ENCODE measurements at regions not wholly inside any gene's neighbourhood (a gene's known extent, or its start where the extent isn't known, plus 50 kb on each side); places are given as distances from the start of the nearest gene placed in this dataset.
"Not testable (repeated sequence)": the region's sequence is repeated elsewhere in the genome, so short reads cannot be mapped to it uniquely, and the experiment has no call there.

DNA sequence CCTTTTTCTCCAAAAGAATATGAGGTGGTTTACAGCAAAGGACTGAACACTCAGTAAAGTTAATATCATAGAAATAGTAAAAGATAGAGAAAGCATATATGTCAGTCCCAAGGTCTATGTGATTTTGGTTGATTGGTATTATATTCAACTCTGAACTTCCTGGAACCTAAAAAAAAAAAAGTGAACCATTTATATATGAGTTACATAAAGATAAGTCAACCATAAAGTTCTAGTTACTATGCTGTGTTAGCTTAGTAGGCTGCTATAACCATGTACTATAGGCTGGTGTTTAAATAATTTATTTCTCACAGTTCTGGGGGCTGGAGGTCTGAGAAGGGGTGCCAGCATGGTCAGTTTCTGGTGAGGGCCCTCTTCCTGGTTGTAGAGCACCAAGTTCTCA, 475.6 kb downstream of the KLF12 start:
- H3K27me3 Mint-ChIP-seq: peaks cover 0 to 4% (median 0%) of the 10 kb centered on the region in 5 donors

DNA sequence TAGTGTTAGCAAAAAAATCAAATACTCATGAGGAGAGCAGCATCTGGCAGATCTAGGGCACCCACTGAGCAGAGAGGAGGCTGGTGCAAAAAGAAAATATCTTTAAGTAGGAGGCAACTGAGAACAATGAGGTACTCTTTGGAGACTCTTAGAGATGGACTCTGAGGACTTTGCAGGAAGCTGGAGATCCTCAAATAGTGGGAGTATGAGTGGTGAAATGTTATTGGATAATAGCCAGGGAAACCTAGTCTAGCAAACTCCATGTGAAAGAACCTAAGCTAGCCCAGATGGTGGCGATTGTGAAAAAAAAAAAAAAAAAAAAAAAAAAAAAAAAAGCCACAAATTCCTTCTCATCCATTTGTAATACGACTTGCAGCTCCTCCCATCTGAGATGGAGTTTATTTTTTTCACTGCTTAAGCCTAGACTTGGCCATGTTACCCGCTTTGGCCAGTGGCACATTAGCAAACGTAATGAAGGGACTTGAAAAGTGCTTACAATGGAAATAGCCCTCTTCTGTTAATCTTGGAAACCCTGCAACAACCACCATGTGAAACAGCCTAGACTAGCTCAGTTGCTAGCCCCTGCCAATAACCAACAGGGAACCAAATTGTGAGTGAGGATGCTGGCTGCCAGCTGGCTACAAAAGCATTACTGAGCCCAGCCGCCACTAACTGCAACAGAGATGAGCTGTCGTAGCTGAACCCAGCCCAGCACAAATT, 476.2 kb downstream of the KLF12 start:
- H3K36me3 ChIP-seq (ENCODE audit: control insufficient read depth in 2 of 3, insufficient read depth in 3 of 3, low read length in 3 of 3): no peaks in the 10 kb centered on the region
- POLR2A ChIA-PET: no interaction called here
- Mint-ChIP-seq H3K4me3 (no peak overlapping the region), H3K4me1 (peaks cover 0 to 5% (median 4%) of the 10 kb centered on the region in 7 donors), H3K27me3 (peaks cover 0 to 4% (median 0%) of the 10 kb centered on the region in 5 donors), H3K27ac (no peak overlapping the region), H3K9me3 (peaks cover 0 to 7% (median 0%) of the 10 kb centered on the region in 11 donors), H3K36me3 (no peaks in the 10 kb centered on the region)
- H3K4me1 ChIP-seq (ENCODE audit: control insufficient read depth in 2 of 2, insufficient read depth in 2 of 2, low read length in 2 of 2): no peaks in the 10 kb centered on the region
- ATAC-seq (no peak), DNase-seq (no peak)
- no peak overlapping the region for H3K27ac ChIP-seq (ENCODE audit: low read depth, low read length)
- H3K27me3 ChIP-seq (ENCODE audit: control insufficient read depth in 2 of 2, insufficient read depth in 2 of 2, low read length in 2 of 2): no peaks in the 10 kb centered on the region
- no peak overlapping the region for H3K4me3 ChIP-seq (ENCODE audit: low read length)
- H3K9me3 ChIP-seq (ENCODE audit: control insufficient read depth in 2 of 3, low read length in 3 of 3): no peaks in the 10 kb centered on the region
- CTCF ChIA-PET: no interaction called here
- intact Hi-C loops (cut with micrococcal nuclease): no loop called here

More for the DNA sequence above, 475.6 kb downstream of the KLF12 start:
- Histone ChIP-seq H3K4me1 (ENCODE audit: control insufficient read depth in 2 of 2, insufficient read depth in 2 of 2, low read length in 2 of 2) (no peaks in the 10 kb centered on the region), H3K9me3 (ENCODE audit: control insufficient read depth in 2 of 3, low read length in 3 of 3) (no peaks in the 10 kb centered on the region), H3K27me3 (ENCODE audit: control insufficient read depth in 2 of 2, insufficient read depth in 2 of 2, low read length in 2 of 2) (no peaks in the 10 kb centered on the region), H3K27ac (ENCODE audit: low read depth, low read length) (no peak overlapping the region), H3K36me3 (ENCODE audit: control insufficient read depth in 2 of 3, insufficient read depth in 3 of 3, low read length in 3 of 3) (no peaks in the 10 kb centered on the region), H3K4me3 (ENCODE audit: low read length) (no peak overlapping the region)
- Mint-ChIP-seq H3K4me3 (no peak overlapping the region), H3K27ac (no peak overlapping the region), H3K9me3 (peaks cover 0 to 7% (median 0%) of the 10 kb centered on the region in 11 donors), H3K36me3 (no peaks in the 10 kb centered on the region), H3K4me1 (peaks cover 0 to 5% (median 4%) of the 10 kb centered on the region in 7 donors)
- CTCF ChIA-PET: interaction anchor here (0.6 kb wide), 1 partner anchor 9 kb away, joined by 6 read pairs; no protein-coding TSS in a partner anchor
- DNase-seq (no peak), ATAC-seq (no peak)
- intact Hi-C loops (cut with micrococcal nuclease): no loop called here
- POLR2A ChIA-PET: no interaction called here

DNA sequence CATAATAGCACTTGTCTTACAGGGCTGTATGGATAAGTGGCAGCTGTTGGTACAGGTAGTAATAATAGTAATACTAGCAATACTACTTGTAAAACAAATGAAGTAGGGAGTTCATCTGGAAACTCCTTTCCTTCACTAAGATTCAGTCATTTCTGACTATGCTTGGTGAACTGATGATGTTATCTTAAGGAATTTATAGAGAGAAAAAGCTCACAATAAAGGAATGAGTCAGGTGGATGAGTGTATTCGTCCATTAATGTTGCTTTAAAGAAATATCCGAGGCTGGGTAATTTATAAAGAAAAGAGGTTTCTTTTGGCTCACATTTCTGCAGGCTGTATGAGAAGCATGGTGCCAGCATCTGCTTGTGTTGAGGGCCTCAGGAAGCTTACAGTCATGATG, 477.3 kb downstream of the KLF12 start:
- no peaks in the 10 kb centered on the region for H3K9me3 ChIP-seq (ENCODE audit: control insufficient read depth in 2 of 3, low read length in 3 of 3)
- H3K27ac ChIP-seq (ENCODE audit: low read depth, low read length): no peak overlapping the region
- no peaks in the 10 kb centered on the region for H3K27me3 ChIP-seq (ENCODE audit: control insufficient read depth in 2 of 2, insufficient read depth in 2 of 2, low read length in 2 of 2)
- no peak overlapping the region for H3K4me3 ChIP-seq (ENCODE audit: low read length)
- peaks cover 0 to 4% (median 0%) of the 10 kb centered on the region in 5 donors for H3K27me3 Mint-ChIP-seq
- peaks cover 0 to 5% (median 0%) of the 10 kb centered on the region in 11 donors for H3K9me3 Mint-ChIP-seq
- intact Hi-C loops (cut with micrococcal nuclease): no loop called here
- ATAC-seq (no peak), DNase-seq (no peak)
- H3K4me3 Mint-ChIP-seq: no peak overlapping the region
- no peak overlapping the region for H3K27ac Mint-ChIP-seq
- no peaks in the 10 kb centered on the region for H3K4me1 Mint-ChIP-seq
- POLR2A ChIA-PET: no interaction called here
- H3K36me3 ChIP-seq (ENCODE audit: control insufficient read depth in 2 of 3, insufficient read depth in 3 of 3, low read length in 3 of 3): no peaks in the 10 kb centered on the region
- CTCF ChIA-PET: no interaction called here
- H3K36me3 Mint-ChIP-seq: no peaks in the 10 kb centered on the region
- no peaks in the 10 kb centered on the region for H3K4me1 ChIP-seq (ENCODE audit: control insufficient read depth in 2 of 2, insufficient read depth in 2 of 2, low read length in 2 of 2)

DNA sequence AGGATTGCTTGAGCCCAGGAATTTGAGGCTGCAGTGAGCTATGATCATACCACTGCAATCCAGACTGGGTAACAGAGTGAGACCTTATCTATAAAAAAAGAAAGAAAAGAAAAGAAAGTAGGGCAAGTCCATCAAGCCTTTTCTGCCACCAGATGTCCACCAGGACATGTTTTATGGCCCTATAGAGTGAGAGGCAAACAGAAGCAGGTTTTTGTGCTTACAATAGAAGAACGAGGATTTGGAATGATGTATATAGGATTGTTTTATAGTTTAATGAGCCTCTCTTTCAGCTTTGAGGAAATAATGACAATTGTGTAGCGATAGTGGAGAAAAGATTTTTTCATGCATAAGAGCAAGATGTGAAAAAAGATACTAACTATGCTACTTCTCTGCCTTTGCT, 480.5 kb downstream of the KLF12 start:
- POLR2A ChIA-PET: interaction anchor here (0.6 kb wide), 1 partner anchor 873 kb away, joined by 3 read pairs; no protein-coding TSS in a partner anchor
- Histone ChIP-seq H3K4me3 (ENCODE audit: low read length) (no peak overlapping the region), H3K36me3 (ENCODE audit: control insufficient read depth in 2 of 3, insufficient read depth in 3 of 3, low read length in 3 of 3) (no peaks in the 10 kb centered on the region), H3K4me1 (ENCODE audit: control insufficient read depth in 2 of 2, insufficient read depth in 2 of 2, low read length in 2 of 2) (no peaks in the 10 kb centered on the region), H3K27me3 (ENCODE audit: control insufficient read depth in 2 of 2, insufficient read depth in 2 of 2, low read length in 2 of 2) (no peaks in the 10 kb centered on the region), H3K27ac (ENCODE audit: low read depth, low read length) (no peak overlapping the region), H3K9me3 (ENCODE audit: control insufficient read depth in 2 of 3, low read length in 3 of 3) (no peaks in the 10 kb centered on the region)
- ATAC-seq (no peak), DNase-seq (no peak)
- intact Hi-C loops (cut with micrococcal nuclease): no loop called here
- no peak overlapping the region for H3K4me3 Mint-ChIP-seq
- peaks cover 0 to 10% (median 4%) of the 10 kb centered on the region in 11 donors for H3K9me3 Mint-ChIP-seq
- peaks cover 0 to 2% (median 0%) of the 10 kb centered on the region in 5 donors for H3K27me3 Mint-ChIP-seq
- no peak overlapping the region for H3K27ac Mint-ChIP-seq
- no peaks in the 10 kb centered on the region for H3K4me1 Mint-ChIP-seq
- CTCF ChIA-PET: no interaction called here
- no peaks in the 10 kb centered on the region for H3K36me3 Mint-ChIP-seq

DNA sequence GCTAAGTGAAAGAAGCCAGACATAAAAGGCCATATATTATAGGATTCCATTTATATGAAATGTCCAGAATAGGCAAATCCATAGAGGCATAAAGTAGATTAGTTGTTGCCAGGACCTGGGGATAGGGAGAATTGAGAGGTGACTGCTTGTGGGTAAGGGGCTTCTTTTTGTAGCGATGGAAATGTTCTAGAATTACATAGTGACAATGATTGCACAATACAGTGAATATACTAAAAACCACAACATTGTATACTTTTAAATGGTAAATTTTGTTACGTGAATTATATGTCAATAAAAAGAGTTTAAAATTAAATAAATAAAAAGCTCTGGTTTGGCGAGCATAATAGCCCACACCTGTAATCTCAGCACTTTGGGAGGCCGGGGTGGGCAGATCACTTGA, 486.8 kb downstream of the KLF12 start:
- intact Hi-C loops (cut with micrococcal nuclease): no loop called here
- peaks cover 0 to 2% (median 0%) of the 10 kb centered on the region in 5 donors for H3K27me3 Mint-ChIP-seq
- Histone ChIP-seq H3K4me3 (ENCODE audit: low read length) (no peak overlapping the region), H3K27ac (ENCODE audit: low read depth, low read length) (no peak overlapping the region), H3K36me3 (ENCODE audit: control insufficient read depth in 2 of 3, insufficient read depth in 3 of 3, low read length in 3 of 3) (no peaks in the 10 kb centered on the region), H3K27me3 (ENCODE audit: control insufficient read depth in 2 of 2, insufficient read depth in 2 of 2, low read length in 2 of 2) (no peaks in the 10 kb centered on the region), H3K4me1 (ENCODE audit: control insufficient read depth in 2 of 2, insufficient read depth in 2 of 2, low read length in 2 of 2) (no peaks in the 10 kb centered on the region), H3K9me3 (ENCODE audit: control insufficient read depth in 2 of 3, low read length in 3 of 3) (no peaks in the 10 kb centered on the region)
- CTCF ChIA-PET: no interaction called here
- peaks cover 0 to 6% (median 0%) of the 10 kb centered on the region in 5 donors for H3K36me3 Mint-ChIP-seq
- no peaks in the 10 kb centered on the region for H3K4me1 Mint-ChIP-seq
- no peak for DNase-seq
- no peak overlapping the region for H3K4me3 Mint-ChIP-seq
- no peak overlapping the region for H3K27ac Mint-ChIP-seq
- no peak for ATAC-seq
- POLR2A ChIA-PET: interaction anchor here (0.6 kb wide), 1 partner anchor 1761 kb away, joined by 3 read pairs; no protein-coding TSS in a partner anchor
- peaks cover 0 to 22% (median 8%) of the 10 kb centered on the region in 11 donors for H3K9me3 Mint-ChIP-seq

DNA sequence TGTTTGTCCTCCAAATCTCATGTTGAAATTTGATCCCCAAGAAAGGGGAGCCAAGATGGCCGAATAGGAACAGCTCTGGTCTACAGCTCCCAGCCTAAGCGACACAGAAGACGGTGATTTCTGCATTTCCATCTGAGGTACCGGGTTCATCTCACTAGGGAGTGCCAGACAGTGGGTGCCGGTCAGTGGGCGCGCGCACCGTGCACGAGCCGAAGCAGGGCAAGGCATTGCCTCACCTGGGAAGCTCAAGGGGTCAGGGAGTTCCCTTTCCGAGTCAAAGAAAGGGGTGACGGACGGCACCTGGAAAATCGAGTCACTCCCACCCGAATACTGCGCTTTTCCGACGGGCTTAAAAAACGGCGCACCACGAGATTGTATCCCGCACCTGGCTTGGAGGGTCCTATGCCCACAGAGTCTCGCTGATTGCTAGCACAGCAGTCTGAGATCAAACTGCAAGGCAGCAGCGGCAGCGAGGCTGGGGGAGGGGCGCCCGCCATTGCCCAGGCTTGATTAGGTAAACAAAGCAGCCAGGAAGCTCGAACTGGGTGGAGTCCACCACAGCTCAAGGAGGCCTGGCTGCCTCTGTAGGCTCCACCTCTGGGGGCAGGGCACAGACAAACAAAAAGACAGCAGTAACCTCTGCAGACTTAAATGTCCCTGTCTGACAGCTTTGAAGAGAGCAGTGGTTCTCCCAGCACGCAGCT, 493.6 kb downstream of the KLF12 start:
- Mint-ChIP-seq H3K27ac (peak overlapping the region in 1 of 9 donors; percentile 41), H3K4me1 (peaks cover 0 to 14% (median 6%) of the 10 kb centered on the region in 7 donors), H3K4me3 (peak overlapping the region in 4 of 10 donors; percentile 12 to 72 (median 25)), H3K9me3 (peaks cover 0 to 15% (median 3%) of the 10 kb centered on the region in 11 donors)
- H3K27me3 Mint-ChIP-seq; H3K27me3 ChIP-seq (ENCODE audit: control insufficient read depth in 2 of 2, insufficient read depth in 2 of 2, low read length in 2 of 2); intact Hi-C loops (cut with micrococcal nuclease); ATAC-seq; DNase-seq; POLR2A ChIA-PET; CTCF ChIA-PET; H3K4me3 ChIP-seq (ENCODE audit: low read length); H3K9me3 ChIP-seq (ENCODE audit: control insufficient read depth in 2 of 3, low read length in 3 of 3); H3K4me1 ChIP-seq (ENCODE audit: control insufficient read depth in 2 of 2, insufficient read depth in 2 of 2, low read length in 2 of 2); H3K36me3 ChIP-seq (ENCODE audit: control insufficient read depth in 2 of 3, insufficient read depth in 3 of 3, low read length in 3 of 3); H3K36me3 Mint-ChIP-seq; H3K27ac ChIP-seq (ENCODE audit: low read depth, low read length): not testable (repeated sequence)

All from naive thymus-derived CD4-positive, alpha-beta T cell (primary cell).